Forelimb muscle (tissue), 1 donor: ENCODE measurements at regions not wholly inside any gene's neighbourhood (a gene's known extent, or its start where the extent isn't known, plus 50 kb on each side); places are given as distances from the start of the nearest gene placed in this dataset.

Experiments
- DNase-seq: peaks from one replicate; pipeline ENCODE4 v3.0.0-alpha.2; 2013; ENCODE audit warnings: low read depth

GRCh38 chr11:104433751-104434150 is 269.8 kb upstream of the PDGFD start:
- no peak for DNase-seq

GRCh38 chr11:104432981-104433380 is 269.0 kb upstream of the PDGFD start:
- DNase-seq = no peak

- DNase-seq = no peak
These were observed 268.6 kb upstream of the PDGFD start for GRCh38 chr11:104432526-104432925.

- DNase-seq = no peak
These were observed 258.5 kb upstream of the PDGFD start for GRCh38 chr11:104422324-104422944.

- no peak for DNase-seq
These were observed 246.4 kb upstream of the PDGFD start for GRCh38 chr11:104410336-104410735.

- no peak for DNase-seq
These were observed 244.7 kb upstream of the PDGFD start for GRCh38 chr11:104408630-104409029.

GRCh38 chr11:104405277-104405676 is 241.3 kb upstream of the PDGFD start:
- DNase-seq = no peak

- no peak for DNase-seq
These were observed 240.6 kb upstream of the PDGFD start for GRCh38 chr11:104404231-104405175.

GRCh38 chr11:104402812-104403521 is 239.0 kb upstream of the PDGFD start:
- DNase-seq = no peak

- DNase-seq = no peak
These were observed 230.6 kb upstream of the PDGFD start for GRCh38 chr11:104394508-104394907.

GRCh38 chr11:104390651-104391050 is 226.7 kb upstream of the PDGFD start:
- no peak for DNase-seq

- DNase-seq = no peak
These were observed 221.9 kb upstream of the PDGFD start for GRCh38 chr11:104385884-104386283.

GRCh38 chr11:104380358-104380757 is 216.4 kb upstream of the PDGFD start:
- no peak for DNase-seq

- no peak for DNase-seq
These were observed 208.2 kb upstream of the PDGFD start for GRCh38 chr11:104372111-104372510.

- no peak for DNase-seq
These were observed 206.5 kb upstream of the PDGFD start for GRCh38 chr11:104370478-104370877.

GRCh38 chr11:104369761-104370160 is 205.8 kb upstream of the PDGFD start:
- DNase-seq = no peak

GRCh38 chr11:104366321-104366734 is 202.4 kb upstream of the PDGFD start:
- no peak for DNase-seq

- no peak for DNase-seq
These were observed 201.7 kb upstream of the PDGFD start for GRCh38 chr11:104365676-104366075.

GRCh38 chr11:104361975-104362374 is 198.0 kb upstream of the PDGFD start:
- no peak for DNase-seq

GRCh38 chr11:104352036-104352435 is 188.1 kb upstream of the PDGFD start:
- no peak for DNase-seq

GRCh38 chr11:104343578-104343977 is 179.6 kb upstream of the PDGFD start:
- no peak for DNase-seq

- DNase-seq = no peak
These were observed 176.6 kb upstream of the PDGFD start for GRCh38 chr11:104340590-104340989.
